GM12874 (cell line): ENCODE measurements at regions not wholly inside any gene's neighbourhood (a gene's known extent, or its start where the extent isn't known, plus 50 kb on each side); places are given as distances from the start of the nearest gene placed in this dataset.

Source experiments
- TF ChIP-seq, protein P1 (sequence below): IDR thresholded peaks from 2 replicates; pipeline ENCODE4 v1.5.1; 2011; ENCODE audit warnings: low read depth, mild to moderate bottlenecking, control low read depth, low read length, moderate library complexity; ENCODE audit not compliant: insufficient read depth

DNA sequence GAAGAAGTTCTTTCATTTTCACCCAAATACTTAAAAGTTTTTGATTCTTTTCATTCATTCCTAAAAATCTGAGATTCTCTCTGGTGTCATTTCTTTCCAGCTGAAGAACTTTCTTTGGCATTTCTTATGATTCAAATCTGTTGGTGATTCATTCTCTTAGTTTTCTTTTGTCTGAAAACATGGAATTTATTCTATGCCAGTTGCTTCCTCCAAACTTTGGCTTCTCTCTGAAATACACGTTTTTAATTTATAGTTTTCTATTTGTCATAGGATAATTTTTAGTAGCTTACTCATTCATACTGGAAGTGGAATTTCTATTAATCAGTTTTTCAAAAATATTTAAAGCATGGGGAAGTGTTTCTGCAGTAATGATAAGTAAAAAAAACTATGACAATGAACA is 1012.0 kb downstream of the RPA4 start:
- TF ChIP-seq, protein P1, sequence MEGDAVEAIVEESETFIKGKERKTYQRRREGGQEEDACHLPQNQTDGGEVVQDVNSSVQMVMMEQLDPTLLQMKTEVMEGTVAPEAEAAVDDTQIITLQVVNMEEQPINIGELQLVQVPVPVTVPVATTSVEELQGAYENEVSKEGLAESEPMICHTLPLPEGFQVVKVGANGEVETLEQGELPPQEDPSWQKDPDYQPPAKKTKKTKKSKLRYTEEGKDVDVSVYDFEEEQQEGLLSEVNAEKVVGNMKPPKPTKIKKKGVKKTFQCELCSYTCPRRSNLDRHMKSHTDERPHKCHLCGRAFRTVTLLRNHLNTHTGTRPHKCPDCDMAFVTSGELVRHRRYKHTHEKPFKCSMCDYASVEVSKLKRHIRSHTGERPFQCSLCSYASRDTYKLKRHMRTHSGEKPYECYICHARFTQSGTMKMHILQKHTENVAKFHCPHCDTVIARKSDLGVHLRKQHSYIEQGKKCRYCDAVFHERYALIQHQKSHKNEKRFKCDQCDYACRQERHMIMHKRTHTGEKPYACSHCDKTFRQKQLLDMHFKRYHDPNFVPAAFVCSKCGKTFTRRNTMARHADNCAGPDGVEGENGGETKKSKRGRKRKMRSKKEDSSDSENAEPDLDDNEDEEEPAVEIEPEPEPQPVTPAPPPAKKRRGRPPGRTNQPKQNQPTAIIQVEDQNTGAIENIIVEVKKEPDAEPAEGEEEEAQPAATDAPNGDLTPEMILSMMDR, result no peak

DNA sequence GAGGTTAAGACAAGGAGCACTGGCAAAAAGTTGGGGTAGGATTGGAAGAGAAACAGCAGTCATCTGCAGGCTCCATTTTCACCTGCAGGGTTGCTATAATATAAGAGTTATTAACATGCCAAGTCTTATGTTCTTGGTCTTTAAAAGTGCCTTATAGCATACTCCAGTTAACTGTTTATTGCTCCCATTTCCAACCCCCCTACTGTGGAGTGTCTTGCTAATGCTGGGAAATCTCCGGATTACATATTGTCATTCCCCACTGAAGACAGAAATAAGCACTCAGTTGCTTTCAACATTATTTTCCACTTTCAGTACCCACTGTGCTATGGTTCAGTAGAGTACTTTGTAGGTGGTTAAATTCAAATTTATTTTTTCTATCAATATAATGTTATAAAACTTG is 1014.3 kb downstream of the RPA4 start:
- TF ChIP-seq, protein P1, result no peak

DNA sequence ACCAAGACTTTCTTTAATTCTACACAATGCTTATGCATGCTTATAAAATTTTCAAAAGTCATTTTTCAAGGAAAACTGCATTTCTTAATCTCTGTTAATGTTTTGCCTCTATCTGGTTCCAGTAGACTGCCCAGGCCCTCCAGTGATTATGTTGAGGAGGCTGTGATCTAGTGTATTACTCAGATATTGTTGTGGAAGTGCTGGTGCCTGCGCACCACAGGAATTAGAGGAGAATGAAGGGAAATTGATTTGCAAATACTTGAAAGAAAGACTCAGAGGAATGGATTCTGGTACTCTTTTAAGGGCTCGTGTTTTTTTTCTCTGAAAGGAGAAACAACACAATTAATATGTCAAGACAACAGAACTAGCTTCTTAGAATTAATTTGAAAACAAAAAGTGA is 1015.1 kb downstream of the RPA4 start:
- TF ChIP-seq, protein P1, result no peak

GRCh38 chrX:97907791-97908190 is 1024.1 kb downstream of the RPA4 start:
- TF ChIP-seq, protein P1, result no peak

DNA sequence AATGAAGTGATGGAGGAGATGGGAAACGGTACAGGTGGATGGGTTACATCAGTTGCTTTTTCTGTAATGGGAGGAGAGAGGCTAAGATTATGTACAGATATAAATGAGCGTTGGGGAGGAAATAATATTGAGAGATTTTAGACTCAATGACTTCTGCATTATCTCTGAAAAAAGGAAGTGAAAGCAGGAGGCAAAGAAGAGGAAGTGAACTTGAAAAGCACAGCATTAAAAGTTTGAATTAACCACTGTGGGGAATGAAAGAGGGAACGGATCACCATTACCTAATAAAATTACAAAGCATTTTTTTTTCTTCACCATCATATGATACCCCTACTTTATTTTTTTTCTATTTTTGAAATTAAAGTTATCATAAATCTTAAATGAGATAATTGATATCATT is 1025.5 kb downstream of the RPA4 start:
- TF ChIP-seq, protein P1, result no peak

DNA sequence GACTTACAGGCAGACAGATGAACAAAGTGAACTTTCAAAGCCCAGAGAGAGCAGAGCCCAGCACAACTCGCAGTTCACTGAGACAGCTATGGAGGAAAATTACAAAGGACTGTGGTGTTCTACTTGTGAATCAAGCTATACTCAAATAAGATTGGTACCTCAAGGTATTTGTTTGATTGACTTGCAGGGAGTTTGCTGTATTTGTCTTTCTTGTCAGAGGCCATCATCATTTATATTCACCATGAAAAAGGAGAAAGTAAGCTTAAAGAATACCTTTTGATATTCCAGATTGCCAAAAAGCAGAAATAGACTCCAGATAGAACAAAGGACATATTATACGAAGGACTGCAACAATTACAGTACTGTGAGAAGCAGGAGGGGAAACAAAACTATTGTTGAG is 1047.9 kb downstream of the RPA4 start:
- TF ChIP-seq, protein P1, result no peak

DNA sequence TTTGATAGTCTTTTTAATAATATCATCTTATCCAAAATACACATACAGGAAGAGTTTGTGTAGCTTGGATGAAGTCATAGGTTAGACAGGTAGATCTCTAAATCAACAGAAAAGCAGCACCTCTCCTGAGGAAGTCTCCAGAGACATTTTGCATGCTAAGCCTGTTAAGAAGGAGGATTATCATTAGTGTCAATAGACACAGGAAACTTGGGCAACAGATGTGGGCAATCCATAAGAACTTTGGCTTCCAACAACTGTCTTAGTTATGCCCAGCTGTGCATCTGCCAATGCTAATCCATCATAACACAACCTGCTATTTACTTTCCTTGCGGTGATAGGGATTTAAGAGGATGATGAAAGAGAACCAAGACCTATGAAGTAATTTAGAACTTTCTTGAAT is 1052.6 kb downstream of the RPA4 start:
- TF ChIP-seq, protein P1, result no peak

- TF ChIP-seq, protein P1, result no peak
Measured at GRCh38 chrX:97938706-97939105, 1055.0 kb downstream of the RPA4 start.
